Mesendoderm (in vitro differentiated cells): ENCODE measurements at regions not wholly inside any gene's neighbourhood (a gene's known extent, or its start where the extent isn't known, plus 50 kb on each side); places are given as distances from the start of the nearest gene placed in this dataset.

Experiments used
- DNase-seq: peaks from one replicate; pipeline ENCODE4 v3.0.0; 2013
- H2AK5ac ChIP-seq: 2 replicates; pipeline ENCODE4 v1.6.1; 2013; ENCODE audit warnings: low read length, inconsistent platforms
- H2BK120ac ChIP-seq: 2 replicates; pipeline ENCODE4 v1.6.1; 2013; ENCODE audit warnings: low read depth, mild to moderate bottlenecking, low read length, moderate library complexity, mixed read lengths
- H2BK15ac ChIP-seq: replicated peaks from 2 replicates; pipeline ENCODE4 v1.6.1; 2013; ENCODE audit warnings: low read depth, mild to moderate bottlenecking, moderate library complexity
- H2BK5ac ChIP-seq: 2 replicates; pipeline ENCODE4 v1.6.1; 2013; ENCODE audit warnings: low read length, inconsistent platforms
- H3K18ac ChIP-seq: 2 replicates; pipeline ENCODE4 v1.6.1; 2013; ENCODE audit warnings: mild to moderate bottlenecking, low read length, mixed read lengths
- H3K23ac ChIP-seq: one replicate; pipeline ENCODE4 v1.6.1; 2013; ENCODE audit warnings: low read length
- H3K27ac ChIP-seq: 2 replicates; pipeline ENCODE4 v1.5.1; 2013; ENCODE audit warnings: low read depth, mild to moderate bottlenecking, inconsistent platforms, low read length, moderate library complexity
- H3K27me3 ChIP-seq: 2 replicates; pipeline ENCODE4 v1.6.1; 2013; ENCODE audit warnings: low read length, control low read depth, mild to moderate bottlenecking, inconsistent platforms; ENCODE audit not compliant: insufficient read depth, poor library complexity
- H3K36me3 ChIP-seq: 2 replicates; pipeline ENCODE4 v1.6.1; 2013; ENCODE audit warnings: low read length, inconsistent platforms; ENCODE audit not compliant: control insufficient read depth, insufficient read depth
- H3K4ac ChIP-seq: one replicate; pipeline ENCODE4 v1.6.1; 2013; ENCODE audit warnings: low read depth, mild to moderate bottlenecking, low read length, moderate library complexity
- H3K4me1 ChIP-seq: 2 replicates; pipeline ENCODE4 v1.6.1; 2013; ENCODE audit warnings: low read depth, low read length, inconsistent platforms; ENCODE audit not compliant: control insufficient read depth
- H3K4me2 ChIP-seq: 2 replicates; pipeline ENCODE4 v1.6.1; 2013; ENCODE audit warnings: low read length
- H3K4me3 ChIP-seq: 2 replicates; pipeline ENCODE4 v1.5.1; 2013; ENCODE audit warnings: mild to moderate bottlenecking, low read length
- H3K56ac ChIP-seq: one replicate; pipeline ENCODE4 v1.6.1; 2013; ENCODE audit warnings: low read length
- H3K79me1 ChIP-seq: 2 replicates; pipeline ENCODE4 v1.6.1; 2013; ENCODE audit warnings: low read length, inconsistent platforms
- H3K79me2 ChIP-seq: 2 replicates; pipeline ENCODE4 v1.6.1; 2013; ENCODE audit warnings: mild to moderate bottlenecking, low read length; ENCODE audit not compliant: control insufficient read depth, insufficient read depth
- H3K9ac ChIP-seq: 2 replicates; pipeline ENCODE4 v1.6.1; 2013; ENCODE audit warnings: low read length, inconsistent platforms
- H4K5ac ChIP-seq: one replicate; pipeline ENCODE4 v1.6.1; 2013; ENCODE audit warnings: low read length
- H4K8ac ChIP-seq: one replicate; pipeline ENCODE4 v1.6.1; 2013; ENCODE audit warnings: low read depth, mild to moderate bottlenecking, control low read depth, low read length, moderate library complexity
- WGBS: extraction: QIAGEN DNeasy Blood & Tissue Kit; methylation state at CpG from one replicate; pipeline ENCODE4 v1.1.7; 2013; ENCODE audit warnings: low lambda C conversion rate, missing lambda C conversion rate; ENCODE audit not compliant: insufficient coverage; ENCODE audit errors: extremely low coverage; 5-methylcytosine and 5-hydroxymethylcytosine counted together

GRCh38 chr13:103812971-103813370 is 746.8 kb upstream of the SLC10A2 start:
- no peak overlapping the region for H2AK5ac ChIP-seq
- H3K9ac ChIP-seq, result no peak overlapping the region
- no peaks in the 10 kb centered on the region for H3K36me3 ChIP-seq
- no peaks in the 10 kb centered on the region for H3K4me1 ChIP-seq
- no peak overlapping the region for H4K8ac ChIP-seq
- no peaks in the 10 kb centered on the region for H3K79me2 ChIP-seq
- H2BK5ac ChIP-seq, result no peak overlapping the region
- H3K23ac ChIP-seq, result no peak overlapping the region
- no CpG with 5 or more reads among the region's 5 CpGs for WGBS
- H3K4me2 ChIP-seq, result no peak overlapping the region
- no peak for DNase-seq
- no peak overlapping the region for H3K27ac ChIP-seq
- no peak overlapping the region for H3K18ac ChIP-seq
- H3K4me3 ChIP-seq, result no peak overlapping the region
- H3K4ac ChIP-seq, result no peak overlapping the region
- H2BK120ac ChIP-seq, result no peak overlapping the region
- no peak overlapping the region for H2BK15ac ChIP-seq
- H4K5ac ChIP-seq, result no peak overlapping the region
- no peak overlapping the region for H3K56ac ChIP-seq
- no peaks in the 10 kb centered on the region for H3K27me3 ChIP-seq
- H3K79me1 ChIP-seq, result no peaks in the 10 kb centered on the region

DNA sequence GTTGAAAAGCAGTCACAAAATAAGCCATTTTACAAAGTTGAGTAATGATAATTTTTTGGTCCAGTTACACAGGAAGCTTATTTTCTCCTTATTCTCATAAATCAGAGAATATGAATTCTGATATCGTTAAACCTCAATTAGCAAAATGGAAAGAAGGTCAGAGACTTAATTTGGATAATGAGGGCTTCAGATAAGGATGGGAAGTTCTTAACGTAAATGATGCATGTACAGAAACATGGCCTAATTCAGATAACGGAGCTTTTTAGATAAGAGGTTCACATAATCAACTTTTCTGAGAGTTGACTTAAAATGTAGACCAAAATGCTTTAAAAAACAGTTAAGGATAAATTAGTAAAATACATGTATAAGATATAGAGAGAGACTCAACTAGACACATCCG is 746.3 kb upstream of the SLC10A2 start:
- no peak overlapping the region for H3K27ac ChIP-seq
- no peak overlapping the region for H3K56ac ChIP-seq
- no peak overlapping the region for H3K4me3 ChIP-seq
- H4K5ac ChIP-seq, result no peak overlapping the region
- no peaks in the 10 kb centered on the region for H3K36me3 ChIP-seq
- no peak for DNase-seq
- no peaks in the 10 kb centered on the region for H3K4me1 ChIP-seq
- H3K9ac ChIP-seq, result no peak overlapping the region
- H4K8ac ChIP-seq, result no peak overlapping the region
- H3K23ac ChIP-seq, result no peak overlapping the region
- WGBS, result no CpG with 5 or more reads among the region's 4 CpGs
- no peak overlapping the region for H2AK5ac ChIP-seq
- no peaks in the 10 kb centered on the region for H3K79me1 ChIP-seq
- no peak overlapping the region for H3K4me2 ChIP-seq
- no peak overlapping the region for H2BK15ac ChIP-seq
- no peak overlapping the region for H2BK120ac ChIP-seq
- no peaks in the 10 kb centered on the region for H3K27me3 ChIP-seq
- no peak overlapping the region for H2BK5ac ChIP-seq
- no peak overlapping the region for H3K4ac ChIP-seq
- no peaks in the 10 kb centered on the region for H3K79me2 ChIP-seq
- H3K18ac ChIP-seq, result no peak overlapping the region

DNA sequence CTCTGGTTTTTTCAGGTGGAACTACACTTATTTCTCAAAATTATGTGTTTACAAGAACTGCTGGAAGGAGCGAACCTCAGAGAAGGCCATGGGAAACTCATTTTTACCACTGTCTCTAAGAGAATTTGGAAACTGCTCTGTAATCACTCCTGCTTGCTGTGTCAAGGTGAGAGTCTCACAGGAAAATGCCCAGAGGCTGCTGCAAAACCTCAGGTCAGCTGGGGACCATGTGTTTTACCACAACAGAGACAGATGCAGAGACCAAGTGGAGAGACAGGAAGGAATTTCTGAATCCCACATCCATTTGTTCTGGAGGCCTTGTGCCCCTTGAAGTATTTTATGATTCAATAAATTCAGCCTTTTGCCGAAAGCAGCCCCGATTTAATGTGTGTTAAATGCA is 743.8 kb upstream of the SLC10A2 start:
- H3K56ac ChIP-seq, result no peak overlapping the region
- H3K27me3 ChIP-seq, result no peaks in the 10 kb centered on the region
- H3K4ac ChIP-seq, result no peak overlapping the region
- H2BK5ac ChIP-seq, result no peak overlapping the region
- no peak overlapping the region for H3K4me3 ChIP-seq
- H3K36me3 ChIP-seq, result no peaks in the 10 kb centered on the region
- peak; percentile 4 for DNase-seq
- H3K18ac ChIP-seq, result no peak overlapping the region
- no CpG with 5 or more reads among the region's 3 CpGs for WGBS
- H3K4me2 ChIP-seq, result no peak overlapping the region
- no peak overlapping the region for H2BK120ac ChIP-seq
- no peak overlapping the region for H3K9ac ChIP-seq
- H3K4me1 ChIP-seq, result no peaks in the 10 kb centered on the region
- H3K27ac ChIP-seq, result no peak overlapping the region
- H3K79me2 ChIP-seq, result no peaks in the 10 kb centered on the region
- no peak overlapping the region for H3K23ac ChIP-seq
- no peak overlapping the region for H4K5ac ChIP-seq
- H2AK5ac ChIP-seq, result no peak overlapping the region
- no peak overlapping the region for H4K8ac ChIP-seq
- no peak overlapping the region for H2BK15ac ChIP-seq
- no peaks in the 10 kb centered on the region for H3K79me1 ChIP-seq

GRCh38 chr13:103805771-103806170 is 739.6 kb upstream of the SLC10A2 start:
- Histone ChIP-seq H3K27ac (no peak overlapping the region), H2BK120ac (no peak overlapping the region), H3K4me2 (no peak overlapping the region), H3K36me3 (no peaks in the 10 kb centered on the region), H2BK15ac (no peak overlapping the region), H3K27me3 (no peaks in the 10 kb centered on the region), H2AK5ac (no peak overlapping the region), H3K79me1 (no peaks in the 10 kb centered on the region), H4K5ac (no peak overlapping the region), H3K18ac (no peak overlapping the region), H4K8ac (no peak overlapping the region), H3K23ac (no peak overlapping the region), H3K56ac (no peak overlapping the region), H2BK5ac (no peak overlapping the region), H3K4ac (no peak overlapping the region), H3K79me2 (no peaks in the 10 kb centered on the region), H3K9ac (no peak overlapping the region), H3K4me1 (no peaks in the 10 kb centered on the region), H3K4me3 (no peak overlapping the region)
- DNase-seq, result peak; percentile 40
- no CpG with 5 or more reads among the region's 4 CpGs for WGBS

DNA sequence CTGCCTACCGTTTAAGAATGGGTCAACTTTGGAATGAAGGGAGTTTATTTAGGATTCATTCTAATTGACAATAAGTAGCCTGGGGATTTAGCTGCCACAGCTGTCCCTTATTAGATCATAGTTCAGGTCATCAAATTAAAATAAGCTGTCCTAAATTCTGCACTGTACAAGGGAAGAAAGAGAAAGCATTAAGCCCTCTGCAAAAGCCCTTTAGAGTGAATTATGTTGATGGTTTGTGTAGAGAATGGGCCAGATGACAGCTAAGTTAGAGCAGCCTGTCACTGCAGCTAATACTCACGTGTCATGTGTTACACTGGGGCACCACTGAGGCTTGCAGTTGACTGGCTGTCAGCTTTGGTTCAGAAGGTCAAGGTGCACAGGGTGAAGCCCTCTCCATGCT is 737.1 kb upstream of the SLC10A2 start:
- DNase-seq, result no peak
- Histone ChIP-seq H3K4ac (no peak overlapping the region), H3K23ac (no peak overlapping the region), H4K8ac (no peak overlapping the region), H3K79me2 (no peaks in the 10 kb centered on the region), H3K56ac (no peak overlapping the region), H4K5ac (no peak overlapping the region), H2AK5ac (no peak overlapping the region), H3K79me1 (no peaks in the 10 kb centered on the region), H3K4me2 (no peak overlapping the region), H2BK120ac (no peak overlapping the region), H3K36me3 (no peaks in the 10 kb centered on the region), H3K27ac (no peak overlapping the region), H2BK5ac (no peak overlapping the region), H3K4me3 (no peak overlapping the region), H3K9ac (no peak overlapping the region), H3K4me1 (no peaks in the 10 kb centered on the region), H3K27me3 (no peaks in the 10 kb centered on the region), H3K18ac (no peak overlapping the region), H2BK15ac (no peak overlapping the region)
- no CpG with 5 or more reads among the region's 2 CpGs for WGBS

DNA sequence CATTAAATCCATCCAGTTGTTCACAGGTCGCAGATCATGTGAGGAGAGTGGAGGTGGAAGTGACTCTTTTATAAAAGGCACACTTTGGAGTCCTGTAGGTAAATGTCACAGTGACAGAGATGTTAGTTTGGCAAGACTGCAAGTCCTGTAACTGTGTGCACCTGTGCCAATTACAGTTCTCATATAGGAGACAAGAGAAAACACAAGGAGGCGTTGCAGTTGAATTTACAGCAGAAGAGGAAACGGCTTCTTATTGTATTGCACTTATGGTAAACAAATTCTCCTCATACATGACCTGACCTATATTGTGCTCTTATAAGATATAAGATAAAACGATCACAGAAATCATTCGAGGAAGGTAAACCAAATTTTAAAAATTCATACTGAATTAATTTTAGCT is 732.8 kb upstream of the SLC10A2 start:
- Histone ChIP-seq H3K27ac (no peak overlapping the region), H3K9ac (no peak overlapping the region), H2BK15ac (no peak overlapping the region), H3K79me1 (no peaks in the 10 kb centered on the region), H4K5ac (no peak overlapping the region), H3K36me3 (no peaks in the 10 kb centered on the region), H3K23ac (no peak overlapping the region), H2BK120ac (no peak overlapping the region), H2AK5ac (no peak overlapping the region), H3K4me1 (no peaks in the 10 kb centered on the region), H3K56ac (no peak overlapping the region), H4K8ac (no peak overlapping the region), H3K79me2 (no peaks in the 10 kb centered on the region), H3K18ac (no peak overlapping the region), H2BK5ac (no peak overlapping the region), H3K4ac (no peak overlapping the region), H3K4me3 (no peak overlapping the region), H3K27me3 (no peaks in the 10 kb centered on the region), H3K4me2 (no peak overlapping the region)
- WGBS, result no CpG with 5 or more reads among the region's 5 CpGs
- no peak for DNase-seq
